Caco-2 (cell line): ENCODE measurements at regions not wholly inside any gene's neighbourhood (a gene's known extent, or its start where the extent isn't known, plus 50 kb on each side); places are given as distances from the start of the nearest gene placed in this dataset.

Experiments
- BruUV-seq: library from RNA; stranded (reverse); fragments of 400-500 nt; replicated peaks from 2 replicates; lab custom pipeline; 2021; lab: Mats Ljungman, UMichigan
- CTCF ChIA-PET: fragments of 300-600 bp; sonication (Branson Sonifier 250); formaldehyde crosslinking; loops from one replicate; lab custom pipeline; 2022; ENCODE audit warnings: antibody characterized with exemption; lab: Charles Lee
- POLR2A ChIA-PET: fragments of 300-600 bp; sonication (Branson Sonifier 250); formaldehyde crosslinking; loops from one replicate; lab custom pipeline; 2022; ENCODE audit warnings: antibody characterized with exemption; lab: Charles Lee
- DNase-seq, 2 experiments: peaks; one replicate each; pipeline versions ENCODE4 v3.0.0 to v3.0.0-alpha.2; 2020 to 2022
- H3K27me3 ChIP-seq: replicated peaks from 2 replicates; pipeline ENCODE4 v1.6.0; 2011; ENCODE audit warnings: low read length; ENCODE audit not compliant: control insufficient read depth, insufficient read depth
- H3K36me3 ChIP-seq: 2 replicates; pipeline ENCODE4 v1.5.1; 2011; ENCODE audit warnings: low read length; ENCODE audit not compliant: control insufficient read depth, insufficient read depth
- H3K4me1 ChIP-seq: fragments of 250-450 bp; sonication (Bioruptor Pico); 2 replicates; pipeline ENCODE4 v1.5.1; 2020; ENCODE audit warnings: mild to moderate bottlenecking
- H3K4me3 ChIP-seq: 2 replicates; pipeline ENCODE4 v1.5.1; 2011; ENCODE audit warnings: low read depth, mild to moderate bottlenecking, control low read depth, low read length
- H3K9me3 ChIP-seq: fragments of 250-450 bp; sonication (Bioruptor Pico); 2 replicates; pipeline ENCODE4 v1.5.1; 2020; ENCODE audit warnings: mild to moderate bottlenecking, moderate library complexity
- H3K27ac Mint-ChIP-seq: one replicate; pipeline ENCODE4 v1.8.0; 2022; ENCODE audit warnings: mixed read lengths; ENCODE audit not compliant: unreplicated experiment
- H3K27me3 Mint-ChIP-seq: one replicate; pipeline ENCODE4 v1.8.0; 2022; ENCODE audit warnings: mixed read lengths; ENCODE audit not compliant: insufficient read depth, unreplicated experiment
- H3K36me3 Mint-ChIP-seq: one replicate; pipeline ENCODE4 v1.8.0; 2022; ENCODE audit warnings: mild to moderate bottlenecking, mixed read lengths; ENCODE audit not compliant: insufficient read depth, unreplicated experiment
- H3K4me1 Mint-ChIP-seq: one replicate; pipeline ENCODE4 v1.8.0; 2022; ENCODE audit warnings: low read depth, mixed read lengths; ENCODE audit not compliant: unreplicated experiment
- H3K4me3 Mint-ChIP-seq: one replicate; pipeline ENCODE4 v1.8.0; 2022; ENCODE audit warnings: mild to moderate bottlenecking, moderate library complexity, mixed read lengths; ENCODE audit not compliant: unreplicated experiment
- H3K9me3 Mint-ChIP-seq: one replicate; pipeline ENCODE4 v1.8.0; 2022; ENCODE audit warnings: mixed read lengths; ENCODE audit not compliant: unreplicated experiment
- CTCF ChIP-seq, 2 experiments: fragments of 200-600 bp in 1 of 2; IDR thresholded peaks; 1 replicate in 1 of 2; 2 replicates in 1 of 2; pipeline versions ENCODE4 v1.5.1 to v1.8.0; 2011 to 2022; ENCODE audit warnings: antibody characterized with exemption in 1 of 2, control low read depth in 1 of 2, inconsistent platforms in 1 of 2, low read depth in 1 of 2, low read length in 1 of 2, mild to moderate bottlenecking in 1 of 2, moderate library complexity in 1 of 2; ENCODE audit not compliant: insufficient read depth in 1 of 2, severe bottlenecking in 1 of 2, unreplicated experiment in 1 of 2
- intact Hi-C: fragments of 100-400 bp; cut with micrococcal nuclease; formaldehyde crosslinking; loops from one replicate; pipeline ENCODE4 v1.10.0; 2022; ENCODE audit not compliant: unreplicated experiment

- intact Hi-C loops = no loop called here
- Mint-ChIP-seq H3K4me3 (no peak overlapping the region), H3K27ac (no peak overlapping the region), H3K4me1 (no peaks in the 10 kb centered on the region), H3K36me3 (no peaks in the 10 kb centered on the region), H3K9me3 (no peaks in the 10 kb centered on the region), H3K27me3 (peaks cover under 1% of the 10 kb centered on the region)
- BruUV-seq = no TSS peak
- no peaks in the 10 kb centered on the region for H3K27me3 ChIP-seq
- DNase-seq = no peak
- no peaks in the 10 kb centered on the region for H3K36me3 ChIP-seq
- no peak for TF ChIP-seq CTCF (IDR thresholded peaks at IDR 0.05; ENCODE audit: insufficient read depth in 1 of 2, low read depth in 1 of 2, low read length in 1 of 2, severe bottlenecking in 1 of 2, unreplicated experiment in 1 of 2)
- no peak overlapping the region for H3K4me3 ChIP-seq
- ChIA-PET CTCF (no interaction called here), POLR2A (no interaction called here)
- no peaks in the 10 kb centered on the region for H3K9me3 ChIP-seq
- H3K4me1 ChIP-seq = no peaks in the 10 kb centered on the region
These were observed 1095.1 kb upstream of the GYPC start for GRCh38 chr2:125560855-125561254.

GRCh38 chr2:125561302-125561701, 1094.7 kb upstream of the GYPC start:
- Histone ChIP-seq H3K36me3 (no peaks in the 10 kb centered on the region), H3K9me3 (no peaks in the 10 kb centered on the region), H3K4me3 (no peak overlapping the region), H3K4me1 (no peaks in the 10 kb centered on the region), H3K27me3 (no peaks in the 10 kb centered on the region)
- Mint-ChIP-seq H3K27ac (no peak overlapping the region), H3K4me3 (no peak overlapping the region), H3K4me1 (no peaks in the 10 kb centered on the region), H3K36me3 (no peaks in the 10 kb centered on the region), H3K27me3 (peaks cover 5% of the 10 kb centered on the region), H3K9me3 (no peaks in the 10 kb centered on the region)
- DNase-seq = no peak
- BruUV-seq = no TSS peak
- POLR2A ChIA-PET = no interaction called here
- intact Hi-C loops = no loop called here
- no peak for TF ChIP-seq CTCF (IDR thresholded peaks at IDR 0.05; ENCODE audit: insufficient read depth in 1 of 2, low read depth in 1 of 2, low read length in 1 of 2, severe bottlenecking in 1 of 2, unreplicated experiment in 1 of 2)
- CTCF ChIA-PET = no interaction called here

- H3K4me3 ChIP-seq = no peak overlapping the region
- H3K9me3 ChIP-seq = no peaks in the 10 kb centered on the region
- H3K36me3 ChIP-seq = no peaks in the 10 kb centered on the region
- Mint-ChIP-seq H3K4me1 (no peaks in the 10 kb centered on the region), H3K4me3 (no peak overlapping the region), H3K27ac (no peak overlapping the region), H3K9me3 (no peaks in the 10 kb centered on the region), H3K27me3 (peaks cover 8% of the 10 kb centered on the region), H3K36me3 (no peaks in the 10 kb centered on the region)
- POLR2A ChIA-PET = no interaction called here
- H3K27me3 ChIP-seq = no peaks in the 10 kb centered on the region
- DNase-seq = no peak
- no TSS peak for BruUV-seq
- TF ChIP-seq CTCF (IDR thresholded peaks at IDR 0.05; ENCODE audit: insufficient read depth in 1 of 2, low read depth in 1 of 2, low read length in 1 of 2, severe bottlenecking in 1 of 2, unreplicated experiment in 1 of 2) = no peak
- H3K4me1 ChIP-seq = no peaks in the 10 kb centered on the region
- intact Hi-C loops = no loop called here
- CTCF ChIA-PET = no interaction called here
These were observed 1093.0 kb upstream of the GYPC start for GRCh38 chr2:125562924-125563323.
